HG02840 (cell line): ENCODE measurements at regions not wholly inside any gene's neighbourhood (a gene's known extent, or its start where the extent isn't known, plus 50 kb on each side); places are given as distances from the start of the nearest gene placed in this dataset.
"Not testable (repeated sequence)": the region's sequence is repeated elsewhere in the genome, so short reads cannot be mapped to it uniquely, and the experiment has no call there.

ENCODE experiments used
- ATAC-seq: cut with Tn5 transposase; IDR thresholded peaks from one replicate; pipeline ENCODE4 v1.9.1; 2021; ENCODE audit warnings: mild to moderate bottlenecking, moderate library complexity, moderate number of reproducible peaks; ENCODE audit not compliant: unreplicated experiment, low FRiP score

- ATAC-seq, result not testable (repeated sequence)
These were observed 158.6 kb downstream of the PPIAL4G start for GRCh38 chr1:148324465-148324864.

- not testable (repeated sequence) for ATAC-seq
These were observed 163.0 kb downstream of the PPIAL4G start for GRCh38 chr1:148320079-148320478.

- no peak for ATAC-seq
These were observed 164.2 kb downstream of the PPIAL4G start for GRCh38 chr1:148318904-148319242.

GRCh38 chr1:148318123-148318903, 164.8 kb downstream of the PPIAL4G start:
- ATAC-seq, result no peak

- no peak for ATAC-seq
These were observed 165.4 kb upstream of the NBPF11 start for GRCh38 chr1:148317288-148317985.

- no peak for ATAC-seq
These were observed 163.2 kb upstream of the NBPF11 start for GRCh38 chr1:148315071-148315811.

GRCh38 chr1:148310807-148311206, 158.7 kb upstream of the NBPF11 start:
- ATAC-seq, result no peak

- ATAC-seq, result no peak
These were observed 157.9 kb upstream of the NBPF11 start for GRCh38 chr1:148309940-148310500.

GRCh38 chr1:148308832-148309458, 156.9 kb upstream of the NBPF11 start:
- no peak for ATAC-seq

- ATAC-seq, result no peak
These were observed 155.6 kb upstream of the NBPF11 start for GRCh38 chr1:148307583-148308185.

- ATAC-seq, result not testable (repeated sequence)
These were observed 152.9 kb upstream of the NBPF11 start for GRCh38 chr1:148304935-148305334.

- not testable (repeated sequence) for ATAC-seq
These were observed 150.7 kb upstream of the NBPF11 start for GRCh38 chr1:148302586-148303364.

- ATAC-seq, result not testable (repeated sequence)
These were observed 145.8 kb upstream of the NBPF11 start for GRCh38 chr1:148297852-148298251.

- ATAC-seq, result no peak
These were observed 144.4 kb upstream of the NBPF11 start for GRCh38 chr1:148296511-148296910.

GRCh38 chr1:148294116-148294807, 142.2 kb upstream of the NBPF11 start:
- ATAC-seq, result no peak

- ATAC-seq, result no peak
These were observed 141.6 kb upstream of the NBPF11 start for GRCh38 chr1:148293651-148294050.

- no peak for ATAC-seq
These were observed 140.8 kb upstream of the NBPF11 start for GRCh38 chr1:148292915-148293314.

GRCh38 chr1:148290881-148291280, 138.8 kb upstream of the NBPF11 start:
- ATAC-seq, result no peak

- no peak for ATAC-seq
These were observed 137.6 kb upstream of the NBPF11 start for GRCh38 chr1:148289647-148290046.
